HUES64 (cell line): ENCODE measurements at regions not wholly inside any gene's neighbourhood (a gene's known extent, or its start where the extent isn't known, plus 50 kb on each side); places are given as distances from the start of the nearest gene placed in this dataset.

Source experiments
- H3K27ac ChIP-seq: 2 replicates; pipeline ENCODE4 v1.7.0; 2013; ENCODE audit warnings: low read depth, low read length, inconsistent platforms
- H3K27me3 ChIP-seq: 2 replicates; pipeline ENCODE4 v1.6.1; 2013; ENCODE audit warnings: mild to moderate bottlenecking, low read length; ENCODE audit not compliant: insufficient read depth
- H3K36me3 ChIP-seq: 2 replicates; pipeline ENCODE4 v1.6.1; 2013; ENCODE audit warnings: mild to moderate bottlenecking, low read length; ENCODE audit not compliant: insufficient read depth
- H3K4me1 ChIP-seq: 2 replicates; pipeline ENCODE4 v1.6.1; 2013; ENCODE audit warnings: mild to moderate bottlenecking, low read length, moderate library complexity; ENCODE audit not compliant: insufficient read depth
- H3K4me3 ChIP-seq: 2 replicates; pipeline ENCODE4 v1.5.1; 2013; ENCODE audit warnings: mild to moderate bottlenecking, low read length, moderate library complexity
- H3K9ac ChIP-seq: 2 replicates; pipeline ENCODE4 v1.6.1; 2013; ENCODE audit warnings: mild to moderate bottlenecking, low read depth, low read length
- H3K9me3 ChIP-seq: 2 replicates; pipeline ENCODE4 v1.6.1; 2013; ENCODE audit warnings: low read depth, low read length; ENCODE audit not compliant: insufficient read depth
- WGBS: fragments of 150-250, 120-280 bp; methylation state at CpG from one replicate; pipeline ENCODE4 v1.1.7; 2013; ENCODE audit warnings: missing lambda C conversion rate; 5-methylcytosine and 5-hydroxymethylcytosine counted together

DNA sequence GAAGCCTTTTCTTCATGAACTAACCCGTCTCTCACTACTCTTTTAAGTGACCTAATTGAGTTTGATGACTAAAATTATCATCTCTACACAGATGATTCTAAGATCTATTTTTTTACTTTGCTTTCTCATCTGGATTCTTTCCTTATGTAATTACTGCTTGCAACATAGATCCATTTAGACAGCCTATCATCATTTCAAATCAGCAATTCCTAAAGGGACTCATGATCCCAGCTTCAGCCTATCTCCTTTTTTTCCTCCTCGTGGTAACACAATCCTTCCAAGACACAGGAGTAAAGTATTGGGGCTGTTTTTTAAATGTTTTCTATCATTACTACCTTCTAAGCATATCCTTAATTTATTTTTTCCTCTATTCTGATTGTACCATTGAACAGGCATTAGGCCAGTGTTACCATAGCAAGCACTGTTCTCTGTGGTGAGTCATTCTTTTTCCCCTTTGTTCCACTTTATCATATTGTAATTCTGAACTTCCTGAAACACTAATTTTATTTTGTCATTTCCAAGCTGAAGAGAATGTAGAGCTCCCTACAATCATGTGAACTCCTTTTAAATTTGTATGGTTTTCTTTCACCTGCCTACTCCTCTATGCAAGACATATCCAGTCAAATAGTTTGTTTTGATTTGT is 190.4 kb upstream of the FAR2 start:
- no peaks in the 10 kb centered on the region for H3K27me3 ChIP-seq
- 90% methylated on average over 2 of the region's 2 CpGs for WGBS

GRCh38 chr12:28961948-28962384 is 187.1 kb upstream of the FAR2 start:
- H3K27ac ChIP-seq, result no peak overlapping the region
- H3K27me3 ChIP-seq, result no peaks in the 10 kb centered on the region
- no peaks in the 10 kb centered on the region for H3K36me3 ChIP-seq
- H3K9me3 ChIP-seq, result no peaks in the 10 kb centered on the region
- H3K4me3 ChIP-seq, result no peak overlapping the region
- H3K9ac ChIP-seq, result no peak overlapping the region
- H3K4me1 ChIP-seq, result no peaks in the 10 kb centered on the region; the same call in 1 of the 2 replicates
- 100% methylated on average over 1 of the region's 1 CpG for WGBS

More for the DNA sequence above, 190.4 kb upstream of the FAR2 start:
- H3K4me3 ChIP-seq, result no peak overlapping the region
- H3K9me3 ChIP-seq, result no peaks in the 10 kb centered on the region
- H3K36me3 ChIP-seq, result no peaks in the 10 kb centered on the region
- H3K27ac ChIP-seq, result no peak overlapping the region
- peaks cover 21% of the 10 kb centered on the region for H3K4me1 ChIP-seq
- H3K9ac ChIP-seq, result no peak overlapping the region

GRCh38 chr12:28963554-28963953 is 185.5 kb upstream of the FAR2 start:
- no peaks in the 10 kb centered on the region for H3K9me3 ChIP-seq
- H3K9ac ChIP-seq, result no peak overlapping the region
- WGBS, result 76% methylated on average over 2 of the region's 2 CpGs
- no peaks in the 10 kb centered on the region for H3K27me3 ChIP-seq
- no peaks in the 10 kb centered on the region for H3K36me3 ChIP-seq
- no peaks in the 10 kb centered on the region; the same call in 1 of the 2 replicates for H3K4me1 ChIP-seq
- H3K4me3 ChIP-seq, result no peak overlapping the region
- no peak overlapping the region for H3K27ac ChIP-seq

DNA sequence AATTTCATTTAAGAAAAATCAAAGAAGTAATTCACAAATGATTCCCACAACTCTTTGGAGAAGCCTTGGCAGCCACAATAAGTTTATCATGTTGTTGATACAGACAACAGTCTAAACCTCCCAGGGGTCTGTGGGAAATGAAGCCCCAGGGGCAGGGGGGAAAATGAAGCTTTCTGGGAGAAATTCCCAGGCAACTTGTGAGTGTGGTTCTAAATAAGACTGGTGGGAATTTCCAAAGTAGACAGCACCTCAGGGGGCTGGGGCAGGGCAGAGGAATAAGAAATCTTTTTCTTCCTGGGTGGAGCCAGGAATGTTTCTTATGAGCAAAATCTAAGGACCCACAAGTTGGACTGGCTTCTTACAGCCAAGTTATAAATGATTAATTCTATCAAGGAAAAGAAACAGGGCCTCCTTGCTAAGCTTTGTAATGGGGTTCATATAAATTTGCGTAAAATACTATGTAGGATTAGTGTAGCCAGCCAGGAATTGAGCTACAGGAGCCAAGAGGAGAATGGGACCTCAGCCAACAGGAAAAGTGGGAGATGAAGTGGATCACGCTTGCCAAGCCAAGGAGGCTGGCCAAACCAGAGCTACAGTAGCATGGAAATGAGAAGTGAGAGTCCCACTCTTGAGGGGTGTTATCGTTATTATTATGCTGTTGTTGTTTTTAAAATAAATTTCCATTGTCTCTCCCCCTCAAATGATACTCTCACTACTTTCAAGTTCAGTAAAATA is 182.9 kb upstream of the FAR2 start:
- no peak overlapping the region for H3K27ac ChIP-seq
- no peaks in the 10 kb centered on the region for H3K27me3 ChIP-seq
- H3K9me3 ChIP-seq, result no peaks in the 10 kb centered on the region
- WGBS, result 89% methylated on average over 2 of the region's 3 CpGs
- H3K4me3 ChIP-seq, result no peak overlapping the region
- no peaks in the 10 kb centered on the region; the same call in 1 of the 2 replicates for H3K4me1 ChIP-seq
- H3K36me3 ChIP-seq, result no peaks in the 10 kb centered on the region
- no peak overlapping the region for H3K9ac ChIP-seq

DNA sequence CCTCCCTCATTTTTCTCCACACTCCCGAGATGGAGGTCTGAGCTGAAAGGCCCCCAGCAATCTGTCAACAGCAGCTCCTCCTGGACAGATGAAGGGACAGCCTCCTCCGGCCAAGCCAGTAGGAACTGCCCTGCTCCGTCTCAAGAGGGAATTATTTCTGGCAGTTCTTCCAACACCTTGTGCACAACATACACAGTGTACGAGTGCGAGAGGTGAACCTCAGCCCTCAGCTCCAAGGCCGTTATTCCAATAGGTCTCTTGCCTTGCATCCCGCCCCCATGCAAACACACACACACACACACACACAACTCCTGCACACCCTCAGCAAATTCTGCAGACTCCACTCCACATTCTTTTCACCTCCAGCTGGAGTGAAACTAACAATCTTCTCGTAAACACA is 181.7 kb upstream of the FAR2 start:
- no peaks in the 10 kb centered on the region; the same call in 1 of the 2 replicates for H3K4me1 ChIP-seq
- no peaks in the 10 kb centered on the region for H3K9me3 ChIP-seq
- no peak overlapping the region for H3K4me3 ChIP-seq
- no peaks in the 10 kb centered on the region for H3K36me3 ChIP-seq
- WGBS, result 93% methylated on average over 8 of the region's 8 CpGs
- H3K27me3 ChIP-seq, result no peaks in the 10 kb centered on the region
- no peak overlapping the region for H3K27ac ChIP-seq
- no peak overlapping the region for H3K9ac ChIP-seq

DNA sequence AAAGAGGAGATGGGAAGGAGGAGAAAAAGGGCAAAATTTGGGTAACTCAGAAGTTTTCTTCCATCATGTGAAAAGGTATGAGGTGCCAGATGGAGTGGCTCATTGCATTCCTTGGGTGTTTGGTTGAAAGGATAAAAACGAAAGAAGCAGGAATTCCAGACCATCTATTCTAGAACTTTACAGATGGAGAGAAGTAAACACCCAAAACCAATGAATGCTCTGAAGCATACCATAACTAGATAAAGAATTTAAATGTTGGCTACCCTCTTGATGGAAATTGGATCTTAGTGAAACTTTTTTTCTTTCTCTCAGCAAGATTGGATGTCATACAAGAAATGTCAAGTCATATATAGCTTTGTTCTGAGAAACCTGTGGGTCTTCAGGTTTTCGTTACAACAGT is 175.6 kb upstream of the FAR2 start:
- Histone ChIP-seq H3K4me3 (no peak overlapping the region), H3K36me3 (no peaks in the 10 kb centered on the region), H3K27me3 (no peaks in the 10 kb centered on the region), H3K9me3 (no peaks in the 10 kb centered on the region), H3K27ac (no peak overlapping the region), H3K9ac (no peak overlapping the region), H3K4me1 (no peaks in the 10 kb centered on the region)
- 90% methylated on average over 1 of the region's 2 CpGs for WGBS

DNA sequence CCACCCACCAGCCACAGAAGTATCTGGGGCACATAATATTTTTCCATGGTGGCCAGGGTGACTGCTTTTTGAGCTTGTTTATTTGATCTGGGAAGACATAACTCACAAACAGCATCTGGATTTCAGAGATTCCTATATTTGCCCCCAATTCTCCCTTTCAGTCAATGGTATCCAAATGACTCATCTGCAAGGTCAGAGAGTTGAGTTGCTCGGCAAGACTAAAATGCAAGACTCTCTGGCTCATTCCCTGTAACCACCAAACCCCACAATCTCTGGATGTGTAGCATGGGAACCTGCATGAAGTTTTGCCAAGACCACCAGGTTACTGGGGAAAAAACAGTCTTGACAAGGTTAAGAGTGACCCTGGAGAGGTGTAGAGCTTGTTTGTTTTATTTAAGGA is 174.9 kb upstream of the FAR2 start:
- H3K27ac ChIP-seq, result no peak overlapping the region
- WGBS, result 90% methylated on average over 1 of the region's 1 CpG
- H3K9ac ChIP-seq, result no peak overlapping the region
- no peaks in the 10 kb centered on the region for H3K9me3 ChIP-seq
- H3K4me1 ChIP-seq, result no peaks in the 10 kb centered on the region
- H3K27me3 ChIP-seq, result no peaks in the 10 kb centered on the region
- H3K36me3 ChIP-seq, result no peaks in the 10 kb centered on the region
- no peak overlapping the region for H3K4me3 ChIP-seq

- Histone ChIP-seq H3K9ac (no peak overlapping the region), H3K36me3 (no peaks in the 10 kb centered on the region), H3K4me1 (no peaks in the 10 kb centered on the region), H3K27me3 (no peaks in the 10 kb centered on the region), H3K9me3 (no peaks in the 10 kb centered on the region), H3K4me3 (no peak overlapping the region), H3K27ac (no peak overlapping the region)
- WGBS, result 100% methylated on average over 1 of the region's 1 CpG
Observed at GRCh38 chr12:28974883-28975282, 174.2 kb upstream of the FAR2 start.

GRCh38 chr12:28975564-28976340 is 173.3 kb upstream of the FAR2 start:
- Histone ChIP-seq H3K4me1 (no peaks in the 10 kb centered on the region), H3K36me3 (no peaks in the 10 kb centered on the region), H3K9ac (no peak overlapping the region), H3K27ac (no peak overlapping the region), H3K27me3 (no peaks in the 10 kb centered on the region), H3K4me3 (no peak overlapping the region), H3K9me3 (no peaks in the 10 kb centered on the region)
- 86% methylated on average over 2 of the region's 3 CpGs for WGBS

DNA sequence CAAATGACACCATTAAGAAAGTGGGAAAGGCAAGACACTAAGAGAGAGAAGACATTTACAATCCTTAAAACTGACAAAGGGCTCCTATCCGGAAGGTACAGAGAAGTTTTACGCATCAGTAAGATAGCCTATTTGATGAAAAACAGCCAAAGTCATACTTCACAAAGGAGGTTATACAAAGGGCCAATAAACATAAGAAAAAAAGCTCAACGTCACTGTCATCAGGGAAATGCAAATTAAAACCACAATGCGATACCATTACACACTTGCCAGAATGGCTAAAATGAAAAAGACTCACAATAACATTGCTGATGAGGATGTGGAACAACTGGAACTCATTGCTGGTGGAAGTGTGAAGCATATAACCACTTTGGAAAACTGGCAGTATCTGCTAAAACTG is 168.6 kb upstream of the FAR2 start:
- Histone ChIP-seq H3K36me3 (no peaks in the 10 kb centered on the region), H3K9me3 (no peaks in the 10 kb centered on the region), H3K27ac (no peak overlapping the region), H3K4me3 (no peak overlapping the region), H3K9ac (no peak overlapping the region), H3K4me1 (no peaks in the 10 kb centered on the region; the same call in 1 of the 2 replicates), H3K27me3 (no peaks in the 10 kb centered on the region)
- whole genome bisulfite sequencing, result 76% methylated on average over 4 of the region's 4 CpGs
